GM18505 (cell line): ENCODE measurements at regions not wholly inside any gene's neighbourhood (a gene's known extent, or its start where the extent isn't known, plus 50 kb on each side); places are given as distances from the start of the nearest gene placed in this dataset.

Experiments used
- ATAC-seq: cut with Tn5 transposase; IDR thresholded peaks from one replicate; pipeline ENCODE4 v1.9.1; 2021; ENCODE audit not compliant: unreplicated experiment
- POLR2A ChIP-seq: IDR thresholded peaks from 4 replicates; pipeline ENCODE4 v1.6.1; 2011; ENCODE audit warnings: borderline replicate concordance; ENCODE audit not compliant: insufficient read depth, insufficient read length; ENCODE audit errors: extremely low read depth

DNA sequence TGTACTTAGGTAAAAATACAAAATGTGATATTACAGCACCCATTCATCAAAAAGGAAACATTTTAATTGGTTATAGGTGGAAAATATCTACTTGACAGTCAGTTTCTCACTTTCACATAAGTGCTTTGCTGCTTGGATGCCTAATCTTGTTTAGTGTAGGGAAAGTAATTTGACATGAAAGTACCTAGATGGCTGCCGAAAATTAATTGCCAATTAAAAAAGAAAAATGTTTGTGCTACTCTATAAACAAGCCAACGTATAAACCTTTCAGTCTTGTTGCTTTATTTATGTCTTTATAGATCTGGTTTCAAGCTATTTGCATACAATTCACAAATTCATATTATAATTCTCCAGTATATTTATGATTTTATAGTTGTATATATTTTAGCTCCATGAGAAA is 729.9 kb downstream of the DACH1 start:
- ATAC-seq: no peak
- no peak for TF ChIP-seq POLR2A

DNA sequence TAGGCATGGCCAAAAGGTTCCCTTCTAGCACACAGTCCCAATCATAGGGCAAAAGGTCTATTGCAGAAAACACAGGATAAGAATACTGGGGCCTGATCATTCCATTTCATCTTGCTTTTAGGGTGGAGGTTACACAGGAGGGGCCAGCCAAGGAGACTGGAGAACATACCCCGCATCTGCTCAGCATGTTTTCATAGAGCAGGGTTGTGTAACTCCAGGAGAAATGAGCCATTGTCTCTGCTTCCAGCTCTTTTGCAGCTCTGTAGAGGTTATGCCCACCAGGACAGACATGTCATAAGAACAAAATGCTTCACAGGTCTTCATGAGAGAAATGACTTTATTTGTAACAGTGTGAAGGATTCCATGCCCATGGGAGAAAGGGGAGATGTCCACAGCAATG is 742.8 kb downstream of the DACH1 start:
- no peak for TF ChIP-seq POLR2A
- ATAC-seq: no peak

DNA sequence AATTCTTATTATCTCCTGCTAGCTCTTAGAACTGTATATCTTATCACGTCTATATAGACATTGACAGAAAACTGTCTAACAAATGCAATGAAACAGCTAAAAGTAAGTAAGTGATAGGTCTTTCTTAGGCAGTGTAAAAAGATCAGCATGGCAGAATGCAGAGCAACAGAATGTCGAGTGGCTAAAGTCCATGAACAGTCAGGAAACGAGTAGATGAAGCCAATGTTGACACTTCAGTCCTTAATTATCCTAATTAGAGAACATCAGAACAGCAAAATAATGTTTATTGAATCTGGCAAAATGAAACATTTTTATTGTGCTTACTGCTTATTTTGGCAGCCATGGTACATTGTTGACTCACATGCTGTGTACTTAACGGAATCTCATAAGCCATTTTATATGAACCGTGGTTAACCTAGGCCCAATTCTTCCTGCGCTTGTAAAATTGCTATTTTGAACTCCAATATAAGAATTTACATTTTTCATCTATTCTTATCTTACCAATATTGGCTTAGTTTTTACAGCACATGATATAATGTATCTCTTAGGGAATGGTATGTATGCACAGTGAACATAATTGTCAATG is 748.1 kb downstream of the DACH1 start:
- ATAC-seq: no peak
- no peak for TF ChIP-seq POLR2A

DNA sequence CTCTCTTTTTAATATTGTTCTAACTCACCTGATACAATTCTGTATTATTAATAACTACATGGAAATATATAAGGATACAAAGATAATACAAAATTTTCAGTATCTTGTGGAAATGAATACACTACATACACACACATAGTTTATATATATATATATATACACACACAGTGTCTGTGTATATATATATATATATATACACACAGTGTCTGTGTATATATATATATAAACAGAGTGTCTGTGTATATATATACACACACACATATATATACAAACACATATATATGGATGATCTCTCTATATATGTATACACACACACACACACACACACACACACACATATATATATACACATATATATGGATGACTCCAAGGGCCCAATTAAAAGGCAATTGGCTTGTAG is 749.1 kb downstream of the DACH1 start:
- no peak for ATAC-seq
- TF ChIP-seq POLR2A: no peak

DNA sequence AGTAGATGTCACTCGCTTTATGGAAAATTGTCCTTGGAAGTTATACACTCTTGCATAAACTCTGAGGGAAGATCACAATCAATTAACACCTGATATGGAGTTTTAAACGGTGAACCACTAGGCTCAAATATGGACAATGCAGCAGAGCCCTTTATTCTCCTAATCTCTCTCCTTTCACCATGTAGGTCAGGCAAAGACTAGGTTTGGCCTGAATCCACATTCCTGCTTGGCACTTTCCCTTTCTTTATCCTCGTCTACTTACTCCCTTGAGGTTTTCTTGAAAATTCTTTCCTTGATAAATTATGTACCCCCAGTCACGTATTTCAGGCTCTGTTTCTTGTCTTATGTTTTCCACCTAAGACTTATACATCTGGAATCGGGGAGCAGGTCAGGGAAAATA is 751.7 kb downstream of the DACH1 start:
- no peak for TF ChIP-seq POLR2A
- ATAC-seq: no peak

DNA sequence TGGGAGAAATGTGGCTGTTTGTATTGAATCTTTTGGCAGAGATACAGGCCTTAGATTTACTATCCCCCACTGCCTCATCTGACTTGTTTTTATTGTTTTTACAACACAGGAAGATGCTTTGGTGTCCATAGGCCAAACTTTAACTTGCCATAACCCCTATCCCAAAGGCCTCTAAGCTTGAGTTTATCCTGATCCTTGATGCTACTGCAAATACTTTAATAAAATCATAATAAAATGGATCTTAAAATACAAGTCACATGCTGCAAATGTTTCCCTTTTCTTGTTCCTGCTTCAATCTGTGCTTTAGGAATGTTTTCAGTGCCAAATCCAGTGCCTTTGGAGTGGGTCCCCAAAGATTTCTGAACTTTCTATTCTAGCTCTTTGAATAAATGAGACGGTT is 770.6 kb downstream of the DACH1 start:
- ATAC-seq: no peak
- no peak for TF ChIP-seq POLR2A

DNA sequence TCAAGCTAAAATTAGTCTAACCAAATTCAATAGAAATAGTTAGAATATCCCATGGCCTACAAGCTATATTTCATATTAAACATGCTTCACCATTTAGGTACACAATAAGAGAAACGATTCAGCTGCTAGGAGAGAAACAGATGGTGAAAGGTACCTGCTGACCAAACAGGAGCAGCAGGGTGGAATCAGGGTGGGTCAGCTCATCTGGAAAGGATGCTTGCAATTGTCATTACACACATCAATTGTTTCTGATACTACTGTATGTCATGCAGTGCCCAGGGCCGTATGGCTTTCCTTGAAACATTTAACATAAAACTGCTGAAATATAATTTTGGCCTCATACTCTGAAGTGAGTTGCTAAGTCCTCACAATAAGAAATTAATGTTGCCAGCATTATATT is 776.0 kb downstream of the DACH1 start:
- TF ChIP-seq POLR2A: no peak
- no peak for ATAC-seq

DNA sequence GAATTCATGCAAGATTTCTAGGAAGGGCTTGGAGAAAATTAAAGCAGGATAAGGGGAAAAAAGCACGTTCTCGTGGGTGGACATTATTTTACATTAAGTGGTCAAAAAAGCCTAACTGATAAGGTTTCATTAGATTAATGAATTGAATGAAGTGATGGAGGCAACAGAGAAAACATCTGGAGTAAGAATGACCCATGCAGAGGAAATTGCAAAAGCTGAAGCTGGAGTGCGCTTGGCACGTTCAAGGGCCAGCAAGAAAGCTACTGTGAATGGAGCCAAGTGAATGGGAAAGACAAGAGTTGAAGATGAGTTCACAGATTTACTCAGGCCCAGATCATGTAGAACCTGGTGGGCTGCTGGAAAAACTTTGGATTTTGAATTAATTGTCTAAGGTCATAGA is 777.9 kb downstream of the DACH1 start:
- TF ChIP-seq POLR2A: no peak
- ATAC-seq: no peak

DNA sequence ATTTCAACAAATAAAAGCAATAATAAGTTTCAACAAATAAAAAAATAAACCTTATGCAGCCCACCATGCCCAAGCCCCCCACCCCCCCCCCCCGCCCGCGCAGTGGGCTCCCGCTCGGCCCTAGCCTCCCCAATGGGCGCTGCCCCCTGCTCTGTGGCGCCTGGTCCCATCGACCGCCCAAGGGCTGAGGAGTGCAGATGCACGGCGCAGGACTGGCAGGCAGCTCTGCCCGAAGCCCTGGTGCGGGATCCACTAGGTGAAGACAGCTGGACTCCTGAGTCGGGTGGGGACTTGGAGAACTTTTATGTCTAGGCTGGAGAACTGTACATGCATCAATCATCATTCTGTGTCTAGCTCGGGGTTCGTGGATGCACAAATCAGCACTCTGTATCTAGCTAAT is 779.6 kb downstream of the DACH1 start:
- TF ChIP-seq POLR2A: no peak
- ATAC-seq: no peak

DNA sequence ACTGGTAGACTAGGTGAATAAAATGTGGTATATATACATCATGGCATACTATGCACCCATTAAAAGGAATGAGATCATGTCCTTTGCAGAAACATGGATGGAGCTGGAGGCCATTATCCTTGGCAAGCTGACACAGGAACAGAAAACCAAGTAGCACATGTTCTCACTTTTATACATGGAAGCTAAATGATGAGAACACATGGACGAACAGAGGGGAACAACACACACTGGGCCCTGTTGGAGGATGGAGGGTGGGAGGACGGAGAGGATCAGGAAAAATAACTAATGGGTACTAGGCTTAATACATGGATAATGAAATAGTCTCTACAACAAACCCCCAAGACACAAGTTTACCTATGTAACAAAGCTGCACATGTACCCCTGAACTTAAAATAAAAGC is 780.0 kb downstream of the DACH1 start:
- ATAC-seq: no peak
- no peak for TF ChIP-seq POLR2A

DNA sequence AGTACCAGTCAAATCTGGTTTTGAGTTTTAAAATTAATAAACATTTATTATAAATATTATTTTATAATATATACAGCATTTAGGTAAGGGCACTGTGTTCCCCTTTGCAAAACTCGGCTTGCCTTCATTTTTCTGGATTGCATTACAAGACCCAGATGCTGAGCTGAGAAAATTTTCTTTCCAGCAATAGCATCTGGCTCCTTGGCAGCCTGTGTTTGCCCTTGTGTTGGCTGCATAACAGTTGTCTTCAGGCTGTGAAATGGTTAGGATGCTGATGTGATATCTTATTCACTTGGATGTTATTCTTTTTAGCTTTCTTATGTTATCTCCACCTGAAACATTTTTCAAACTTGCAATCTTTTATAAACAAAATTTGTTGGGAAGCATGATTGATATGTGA is 784.4 kb downstream of the DACH1 start:
- no peak for ATAC-seq
- no peak for TF ChIP-seq POLR2A

DNA sequence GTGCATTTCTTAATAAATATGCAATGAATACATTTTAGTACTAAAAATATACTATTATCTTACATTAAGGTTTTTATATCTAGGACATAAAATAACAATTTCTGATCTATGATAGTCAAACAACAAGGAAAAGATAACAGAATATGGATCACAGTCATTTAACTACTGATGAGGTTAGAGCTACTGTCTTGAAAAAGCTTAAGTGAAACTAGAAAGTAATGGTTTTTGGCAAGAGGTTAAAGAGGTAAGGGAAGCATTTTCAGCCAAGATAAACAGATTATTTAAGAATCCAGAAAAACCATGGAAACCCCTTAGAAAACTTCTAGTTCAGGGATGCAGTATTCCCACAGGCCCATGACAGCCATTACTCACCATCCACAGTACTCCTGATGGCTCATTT is 787.4 kb downstream of the DACH1 start:
- no peak for ATAC-seq

DNA sequence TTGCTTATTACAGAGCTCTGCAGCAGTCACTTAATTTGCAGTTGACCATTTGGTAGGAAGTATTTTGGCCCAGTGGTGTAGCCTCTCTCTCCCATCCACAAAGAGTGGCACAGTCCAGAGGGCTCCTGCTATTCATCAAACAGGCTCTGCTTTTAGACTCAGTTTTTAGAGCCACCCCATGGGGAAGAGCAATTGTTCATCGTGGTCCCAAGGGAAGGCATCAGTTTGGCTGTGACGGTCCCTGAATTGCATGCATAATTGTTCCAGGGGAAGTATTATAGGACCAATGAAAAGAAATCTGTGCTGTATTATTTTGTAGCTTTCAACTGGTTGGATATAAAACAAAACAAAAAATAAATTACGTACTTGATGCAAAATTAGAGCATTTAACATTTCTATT is 799.0 kb downstream of the DACH1 start:
- TF ChIP-seq POLR2A: no peak
- no peak for ATAC-seq

More for the DNA sequence above, 787.4 kb downstream of the DACH1 start:
- no peak for TF ChIP-seq POLR2A

DNA sequence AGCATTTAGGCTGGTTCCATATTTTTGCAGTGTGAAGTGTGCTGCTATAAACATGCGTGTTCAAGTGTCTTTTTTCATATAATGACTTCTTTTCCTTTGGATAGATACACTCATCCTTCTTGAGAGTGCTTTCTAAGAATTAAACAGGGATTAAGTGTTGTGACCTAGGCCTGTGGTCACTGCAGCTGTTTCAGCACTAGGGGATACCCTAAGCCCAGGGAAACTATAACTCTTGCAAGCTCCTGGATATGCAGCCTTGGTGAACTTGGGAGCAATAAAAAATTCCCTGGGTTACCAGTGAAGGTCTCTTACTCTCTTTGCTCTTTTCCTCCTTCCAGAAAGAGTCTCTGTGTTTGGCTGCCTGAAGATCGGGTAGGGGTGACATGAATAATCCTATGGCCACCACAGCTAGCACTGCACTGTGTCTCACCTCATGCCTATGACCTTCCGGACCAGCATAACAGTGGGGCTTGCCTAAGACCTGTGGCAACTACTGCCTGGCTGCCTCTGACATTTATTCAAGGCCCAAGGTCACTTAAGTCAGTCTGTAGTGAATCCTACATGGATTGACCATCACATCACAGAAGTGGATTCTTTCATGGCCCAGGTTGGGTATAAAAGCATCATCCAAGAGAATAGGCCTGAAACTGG is 799.7 kb downstream of the DACH1 start:
- no peak for ATAC-seq

DNA sequence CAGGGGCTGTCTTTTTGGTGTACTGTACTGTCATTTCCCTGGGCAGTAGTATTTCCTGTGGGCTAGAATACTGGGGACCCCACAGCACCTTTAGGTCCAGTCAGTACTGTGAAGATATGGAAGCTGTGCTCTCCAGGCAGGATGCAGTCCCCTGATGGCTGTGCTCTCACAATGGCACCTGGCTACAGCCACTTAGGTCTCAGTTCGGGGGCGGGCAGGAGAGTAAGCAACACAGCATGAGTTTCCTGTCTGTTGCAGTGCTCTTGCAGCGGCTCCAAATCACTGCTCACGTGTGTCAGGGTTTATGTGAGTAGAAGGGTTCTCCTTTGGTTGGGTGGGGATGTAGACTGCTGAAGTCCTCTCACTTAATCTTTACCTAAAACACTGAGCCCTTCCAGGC is 810.4 kb downstream of the DACH1 start:
- no peak for TF ChIP-seq POLR2A

More for the DNA sequence above, 799.7 kb downstream of the DACH1 start:
- TF ChIP-seq POLR2A: no peak

DNA sequence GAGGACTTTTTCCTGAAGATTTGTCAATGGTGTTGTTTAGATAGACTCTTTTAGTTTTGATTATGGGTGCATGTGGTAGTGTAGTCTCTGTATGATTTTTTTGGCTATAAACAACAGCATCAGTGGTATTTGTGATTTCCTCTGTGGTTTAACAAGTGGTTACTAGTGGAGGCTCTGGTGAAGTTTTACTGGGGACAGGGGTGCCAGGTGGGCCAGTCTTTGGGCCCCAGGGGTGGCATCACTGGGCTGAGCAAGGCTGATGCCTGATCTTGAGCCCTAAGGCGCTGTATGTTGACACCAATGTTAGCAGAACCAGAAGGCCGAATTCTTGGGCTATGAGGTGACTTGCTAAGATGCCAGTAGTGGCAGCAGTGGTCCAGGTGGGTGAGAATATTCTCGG is 811.4 kb downstream of the DACH1 start:
- TF ChIP-seq POLR2A: no peak

More for the DNA sequence above, 810.4 kb downstream of the DACH1 start:
- ATAC-seq: no peak

DNA sequence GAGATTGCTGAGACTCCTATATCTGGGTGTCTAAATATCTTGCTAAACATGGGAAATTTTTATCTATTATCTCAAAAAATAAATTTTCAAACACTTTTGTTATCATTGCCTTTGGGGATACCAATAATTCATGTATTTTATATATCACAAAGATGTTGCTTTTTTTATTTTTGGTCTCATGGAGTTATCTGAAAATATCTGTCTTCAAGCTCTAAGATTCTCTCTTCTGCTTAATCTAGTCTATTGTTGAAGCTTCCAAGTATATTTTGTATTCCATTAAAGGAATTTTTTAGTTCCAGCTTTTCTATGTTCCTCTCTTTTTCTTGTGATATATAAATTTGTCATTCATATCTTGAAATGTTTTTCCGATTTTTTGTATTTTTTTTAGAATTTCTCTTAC is 812.0 kb downstream of the DACH1 start:
- no peak for TF ChIP-seq POLR2A
- no peak for ATAC-seq

More for the DNA sequence above, 811.4 kb downstream of the DACH1 start:
- no peak for ATAC-seq
